Ovary (tissue), 7 donors: ENCODE measurements at regions not wholly inside any gene's neighbourhood (a gene's known extent, or its start where the extent isn't known, plus 50 kb on each side); places are given as distances from the start of the nearest gene placed in this dataset.

Experiments used
- DNase-seq, 5 donors: peaks; one replicate each; pipeline ENCODE4 v3.0.0-alpha.2; 2019 to 2020
- H3K27ac ChIP-seq, 2 donors: fragments of 200-600 bp; one replicate each; pipeline versions ENCODE4 v1.5.1 to v1.8.0; 2019 to 2022
- H3K27me3 ChIP-seq: fragments of 200-600 bp; one replicate; pipeline ENCODE4 v1.8.0; 2022
- H3K36me3 ChIP-seq: fragments of 200-600 bp; sonication (generic); one replicate; pipeline ENCODE4 v1.5.1; 2019
- H3K4me1 ChIP-seq: one replicate; pipeline ENCODE4 v1.8.1; 2013; ENCODE audit warnings: mild to moderate bottlenecking, moderate library complexity; ENCODE audit not compliant: insufficient read depth
- H3K4me3 ChIP-seq: fragments of 200-600 bp; sonication (generic); one replicate; pipeline ENCODE4 v1.5.1; 2017
- H3K9me3 ChIP-seq, 2 donors: fragments of 200-600 bp in 1 of 2; sonication (generic) in 1 of 2; one replicate each; pipeline versions ENCODE4 v1.5.1 to v1.8.1; 2013 to 2019; ENCODE audit warnings: mild to moderate bottlenecking in 1 of 2, moderate library complexity in 1 of 2
- EP300 ChIP-seq: sonication (generic); formaldehyde crosslinking; IDR thresholded peaks from one replicate; pipeline ENCODE4 v1.6.1; 2017; ENCODE audit warnings: antibody characterized with exemption
- POLR2A ChIP-seq: fragments of 450-650 bp; IDR thresholded peaks from one replicate; pipeline ENCODE4 v1.6.1; 2017; ENCODE audit warnings: antibody characterized with exemption, mild to moderate bottlenecking, moderate library complexity
- WGBS, 3 donors: extraction: QIAGEN DNeasy Blood & Tissue Kit in 1 of 3; methylation state at CpG; one replicate each; pipeline versions ENCODE4 v1.1.5 to v1.1.7; 2013 to 2017; 5-methylcytosine and 5-hydroxymethylcytosine counted together
- intact Hi-C, 4 donors: fragments of 100-400 bp; cut with DNase I; formaldehyde crosslinking; loops; one replicate each; pipeline versions ENCODE4 v1.11.0 to v1.15.1; 2022 to 2023
- TF ChIP-seq, protein P1 (sequence below), 3 donors: fragments of 450-650 bp in 2 of 3; fragments of 200-600 bp in 1 of 3; IDR thresholded peaks; one replicate each; pipeline versions ENCODE4 v1.5.1 to v1.8.0; 2016 to 2022; ENCODE audit warnings: antibody characterized with exemption in 3 of 3, mild to moderate bottlenecking in 1 of 3
- donor health status: DM: no; HTN: no; CAD: no; lungs with moderate emphysema.
- donor health status: DM: no; HTN: no; CAD: no.
- donor health status: Bipolar disorder and iron deficiency.
- donor health status: DM: no; HTN: no; CAD: no.
- donor health status: DM: yes; HTN: yes; CAD: no.

DNA sequence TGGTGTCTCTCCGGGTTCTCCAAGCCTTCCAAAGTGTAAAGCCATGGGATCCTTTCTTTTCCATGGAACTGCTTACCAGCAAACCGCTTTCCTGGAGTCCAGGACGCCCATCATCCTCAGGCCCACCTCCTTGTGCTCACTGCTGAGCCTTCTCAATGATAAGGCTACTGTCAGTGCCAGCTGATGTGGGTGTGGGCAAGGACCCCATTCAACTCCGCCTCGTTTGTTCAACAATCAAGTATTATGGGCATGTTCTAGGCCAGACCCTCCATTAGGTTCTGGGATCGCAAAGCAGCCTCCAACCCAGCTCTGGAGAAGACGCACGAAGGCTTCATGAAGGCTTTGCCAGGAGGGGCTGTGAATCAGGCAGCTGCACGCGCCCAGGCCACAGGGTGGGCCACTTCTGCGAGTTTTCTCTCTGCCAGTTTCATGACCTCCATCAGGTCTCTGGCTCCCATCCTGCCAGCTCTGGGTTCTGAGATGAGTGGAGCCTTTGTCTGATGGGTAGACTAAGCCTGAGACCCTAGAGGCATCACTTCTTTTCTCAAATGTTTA, 177.1 kb downstream of the MRPL14 start:
- TF ChIP-seq POLR2A (no peak), EP300 (no peak)
- TF ChIP-seq, protein P1, sequence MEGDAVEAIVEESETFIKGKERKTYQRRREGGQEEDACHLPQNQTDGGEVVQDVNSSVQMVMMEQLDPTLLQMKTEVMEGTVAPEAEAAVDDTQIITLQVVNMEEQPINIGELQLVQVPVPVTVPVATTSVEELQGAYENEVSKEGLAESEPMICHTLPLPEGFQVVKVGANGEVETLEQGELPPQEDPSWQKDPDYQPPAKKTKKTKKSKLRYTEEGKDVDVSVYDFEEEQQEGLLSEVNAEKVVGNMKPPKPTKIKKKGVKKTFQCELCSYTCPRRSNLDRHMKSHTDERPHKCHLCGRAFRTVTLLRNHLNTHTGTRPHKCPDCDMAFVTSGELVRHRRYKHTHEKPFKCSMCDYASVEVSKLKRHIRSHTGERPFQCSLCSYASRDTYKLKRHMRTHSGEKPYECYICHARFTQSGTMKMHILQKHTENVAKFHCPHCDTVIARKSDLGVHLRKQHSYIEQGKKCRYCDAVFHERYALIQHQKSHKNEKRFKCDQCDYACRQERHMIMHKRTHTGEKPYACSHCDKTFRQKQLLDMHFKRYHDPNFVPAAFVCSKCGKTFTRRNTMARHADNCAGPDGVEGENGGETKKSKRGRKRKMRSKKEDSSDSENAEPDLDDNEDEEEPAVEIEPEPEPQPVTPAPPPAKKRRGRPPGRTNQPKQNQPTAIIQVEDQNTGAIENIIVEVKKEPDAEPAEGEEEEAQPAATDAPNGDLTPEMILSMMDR (IDR thresholded peaks at IDR 0.05), result no peak
- H3K36me3 ChIP-seq, result no peaks in the 10 kb centered on the region
- intact Hi-C loops, result no loop called here
- H3K27me3 ChIP-seq, result no peaks in the 10 kb centered on the region
- H3K4me1 ChIP-seq, result peaks cover 5% of the 10 kb centered on the region
- H3K27ac ChIP-seq, result no peak overlapping the region
- H3K9me3 ChIP-seq, result no peaks in the 10 kb centered on the region
- no peak for DNase-seq
- WGBS, 3 donors, result 88 to 94% (median 89%) methylated on average over 11 of the region's 11 CpGs
- H3K4me3 ChIP-seq, result no peak overlapping the region

DNA sequence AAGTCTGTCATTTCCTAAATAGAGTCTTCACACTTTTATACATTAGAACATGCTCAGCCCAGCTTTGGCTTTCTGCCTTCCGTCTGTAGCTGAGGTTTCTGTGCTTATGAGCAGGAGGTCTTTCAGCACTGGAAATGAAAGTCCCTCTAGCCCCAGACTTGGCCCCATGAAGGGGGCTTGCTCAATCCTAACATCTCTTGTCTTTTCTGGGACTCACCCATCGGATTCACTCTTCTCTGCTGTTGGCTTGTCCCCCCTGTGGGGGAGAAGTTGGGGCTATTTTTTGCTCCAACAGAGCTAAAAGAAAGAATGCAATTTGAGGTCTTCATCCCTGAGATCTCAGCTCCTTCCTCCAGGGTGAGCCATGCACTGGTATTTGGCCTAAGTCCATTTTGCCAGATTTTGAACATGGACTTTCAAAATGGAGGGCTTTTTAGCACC, 177.7 kb downstream of the MRPL14 start:
- Histone ChIP-seq H3K27ac (no peak overlapping the region), H3K27me3 (no peaks in the 10 kb centered on the region), H3K4me1 (peaks cover 5% of the 10 kb centered on the region), H3K4me3 (no peak overlapping the region), H3K36me3 (no peaks in the 10 kb centered on the region), H3K9me3 (no peaks in the 10 kb centered on the region)
- intact Hi-C loops, result no loop called here
- no peak for DNase-seq
- WGBS, 3 donors, result 95 to 97% (median 96%) methylated on average over 2 of the region's 2 CpGs
- TF ChIP-seq EP300 (no peak), POLR2A (no peak)
- TF ChIP-seq, protein P1 (IDR thresholded peaks at IDR 0.05), result no peak

DNA sequence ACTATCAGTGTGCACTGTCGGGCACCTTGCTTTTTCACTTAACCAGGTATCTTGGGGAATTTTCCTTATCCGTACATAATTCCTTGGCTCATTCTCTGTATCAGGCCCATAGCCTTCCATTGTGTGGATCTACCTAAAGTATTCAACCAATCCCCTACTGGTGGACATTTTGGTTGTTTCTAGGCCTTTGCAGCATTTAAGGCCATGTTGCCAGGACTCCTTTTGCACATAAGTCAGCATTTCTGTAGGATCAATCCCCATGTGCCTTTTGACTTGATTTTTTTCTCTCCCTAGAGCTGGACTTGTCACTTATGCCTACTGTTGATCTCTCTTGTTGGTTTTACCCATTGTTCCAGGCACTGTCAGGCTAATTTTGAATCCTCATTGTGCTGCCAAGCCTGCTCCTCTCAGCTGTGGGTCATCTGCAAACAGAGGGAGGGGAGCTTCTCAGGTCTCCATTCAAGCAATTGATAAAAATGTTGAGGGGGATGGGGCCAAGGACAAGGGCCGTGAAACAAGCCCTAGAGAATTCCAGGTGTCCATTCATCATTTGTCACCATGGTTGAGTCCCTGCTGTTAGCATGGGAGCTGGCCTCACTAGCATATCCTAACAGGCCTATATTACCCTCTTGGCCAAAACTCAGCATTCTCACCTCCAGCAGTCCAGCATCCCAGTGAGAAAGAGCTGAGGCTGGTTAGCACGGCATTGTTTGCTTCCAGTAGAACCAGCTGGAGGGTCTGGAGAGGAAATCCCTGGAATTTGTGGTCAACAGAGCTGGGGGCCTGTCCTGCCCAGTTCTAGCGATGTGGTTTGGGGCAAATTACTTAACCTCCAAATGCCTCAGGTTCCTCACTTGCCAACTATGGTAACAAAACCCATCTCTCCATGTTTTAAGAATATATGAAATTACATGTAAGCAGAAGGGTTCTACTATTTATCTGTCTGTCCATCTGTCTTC, 178.4 kb downstream of the MRPL14 start:
- H3K27me3 ChIP-seq, result no peaks in the 10 kb centered on the region
- no peaks in the 10 kb centered on the region for H3K9me3 ChIP-seq
- H3K4me3 ChIP-seq, result no peak overlapping the region
- DNase-seq, result no peak
- no peaks in the 10 kb centered on the region for H3K36me3 ChIP-seq
- intact Hi-C loops, result no loop called here
- 84 to 91% (median 84%) methylated on average over 5 of the region's 5 CpGs for WGBS, 3 donors
- H3K4me1 ChIP-seq, result peaks cover 2% of the 10 kb centered on the region
- TF ChIP-seq POLR2A (no peak), EP300 (no peak)
- TF ChIP-seq, protein P1 (IDR thresholded peaks at IDR 0.05), result no peak
- H3K27ac ChIP-seq, result no peak overlapping the region

DNA sequence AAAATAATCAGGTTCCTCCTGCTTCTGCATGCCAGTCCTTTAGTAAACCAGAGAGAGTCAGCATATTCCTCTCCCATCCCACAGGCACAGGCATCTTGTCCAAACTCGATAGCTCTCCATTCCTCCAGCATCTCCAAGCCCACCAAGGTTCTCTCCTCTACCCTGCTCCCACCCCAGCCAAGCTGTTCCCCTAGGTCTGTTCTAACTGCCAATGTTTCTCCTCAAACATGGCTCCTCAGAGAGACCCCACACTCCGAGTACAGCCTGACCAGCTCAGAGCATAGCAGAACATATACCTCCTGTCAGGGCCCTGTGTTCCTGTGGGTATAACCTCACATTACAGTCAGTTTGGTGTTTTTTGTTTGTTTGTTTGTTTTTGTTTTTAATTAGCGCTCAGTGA, 177.8 kb downstream of the VEGFA start:
- intact Hi-C loops, result no loop called here
- H3K4me3 ChIP-seq, result no peak overlapping the region
- H3K36me3 ChIP-seq, result no peaks in the 10 kb centered on the region
- no peak overlapping the region for H3K27ac ChIP-seq
- H3K4me1 ChIP-seq, result no peaks in the 10 kb centered on the region
- no peak for DNase-seq
- TF ChIP-seq EP300 (no peak), POLR2A (no peak)
- TF ChIP-seq, protein P1 (IDR thresholded peaks at IDR 0.05), result no peak
- 91 to 97% (median 92%) methylated on average over 3 of the region's 3 CpGs for whole genome bisulfite sequencing, 3 donors
- H3K27me3 ChIP-seq, result no peaks in the 10 kb centered on the region
- no peaks in the 10 kb centered on the region for H3K9me3 ChIP-seq
